Heart left ventricle (tissue), 16 donors: ENCODE measurements at regions not wholly inside any gene's neighbourhood (a gene's known extent, or its start where the extent isn't known, plus 50 kb on each side); places are given as distances from the start of the nearest gene placed in this dataset.

ENCODE experiments used
- ATAC-seq, 4 donors: fragments of 200-7000 bp; cut with Tn5 transposase; one replicate each; pipeline ENCODE4 v1.9.1; 2020 to 2022; ENCODE audit warnings: moderate library complexity in 4 of 4, mild to moderate bottlenecking in 3 of 4, moderate number of reproducible peaks in 1 of 4
- DNase-seq, 5 donors: peaks; one replicate each; pipeline ENCODE4 v3.0.0-alpha.2; 2020
- H3K27ac ChIP-seq, 12 donors: fragments of 200-600 bp; sonication (generic) in 4 of 12; one replicate each; pipeline versions ENCODE4 v1.5.0 to v1.8.0; 2016 to 2022; ENCODE audit warnings: mild to moderate bottlenecking in 2 of 12
- H3K27me3 ChIP-seq, 9 donors: fragments of 200-600 bp; sonication (generic) in 2 of 9; one replicate each; pipeline versions ENCODE4 v1.5.1 to v1.8.0; 2016 to 2022; ENCODE audit warnings: mild to moderate bottlenecking in 3 of 9
- H3K36me3 ChIP-seq, 9 donors: fragments of 200-600 bp; sonication (generic) in 2 of 9; one replicate each; pipeline versions ENCODE4 v1.5.0 to v1.8.0; 2018 to 2022; ENCODE audit warnings: mild to moderate bottlenecking in 2 of 9
- H3K4me1 ChIP-seq, 12 donors: fragments of 200-600 bp; sonication (generic) in 4 of 12; one replicate each; pipeline versions ENCODE4 v1.5.0 to v1.8.0; 2016 to 2022; ENCODE audit warnings: mild to moderate bottlenecking in 3 of 12
- H3K4me3 ChIP-seq, 12 donors: fragments of 200-600 bp; sonication (generic) in 4 of 12; one replicate each; pipeline versions ENCODE4 v1.5.0 to v1.8.0; 2017 to 2022; ENCODE audit warnings: mild to moderate bottlenecking in 9 of 12, moderate library complexity in 4 of 12
- H3K9me3 ChIP-seq, 12 donors: fragments of 200-600 bp; sonication (generic) in 4 of 12; one replicate each; pipeline versions ENCODE4 v1.5.0 to v1.8.0; 2016 to 2022; ENCODE audit warnings: mild to moderate bottlenecking in 1 of 12
- POLR2A ChIP-seq, 2 donors: fragments of 450-650 bp; IDR thresholded peaks; one replicate each; pipeline ENCODE4 v1.6.1; 2017; ENCODE audit warnings: antibody characterized with exemption in 2 of 2, mild to moderate bottlenecking in 2 of 2, moderate library complexity in 2 of 2
- WGBS, 4 donors: extraction: QIAGEN DNeasy Blood & Tissue Kit in 2 of 4; methylation state at CpG; one replicate each; pipeline versions ENCODE4 v1.1.5 to v1.1.7; 2013 to 2018; 5-methylcytosine and 5-hydroxymethylcytosine counted together
- intact Hi-C, 10 donors: fragments of 100-400 bp; cut with DNase I; formaldehyde crosslinking; loops; one replicate each; pipeline versions ENCODE4 v1.11.1 to v1.14.2; 2022
- TF ChIP-seq, protein P1 (sequence below), 12 donors: fragments of 200-600 bp; sonication (generic) in 4 of 12; IDR thresholded peaks; one replicate each; pipeline versions ENCODE4 v1.5.0 to v1.8.0; 2018 to 2022; ENCODE audit warnings: antibody characterized with exemption in 12 of 12, mild to moderate bottlenecking in 5 of 12
- donor health status: ischemic (EF 13 %, LVEDD 7.1; RV severe dilation, severe dysfunction).
- donor health status: healthy with polysubstance abuse.
- donor health status: DM: no; HTN: yes; CAD: no.
- donor health status: DM: no; HTN: no; CAD: no.
- donor health status: ischemic (EF 25% LVEDD 6.9; RV normal size, moderate dysfunction).
- donor health status: ischemic (EF 25% LVEDD 5.7; RV mildly dilated, moderate dysfunction).
- donor health status: healthy.
- donor health status: DM: yes; HTN: yes; CAD: no.
- donor health status: ischemic (EF 35%, LVEDD 5.7; RV mildly dilated, moderate dysfunction).
- donor health status: nonischemic (EF 11% LVEDD 7.7; RV severe dilation, severe dysfunction).
- donor health status: DM: yes; HTN: yes; CAD: no.
- donor health status: PGD.
- donor health status: ischemic (EF 29% LVEDD 5.4; RV normal size, mild dysfunction).
- donor health status: nonischemic (EF 23%, LVEDD 6.1; RV moderate dilation, normal function).

DNA sequence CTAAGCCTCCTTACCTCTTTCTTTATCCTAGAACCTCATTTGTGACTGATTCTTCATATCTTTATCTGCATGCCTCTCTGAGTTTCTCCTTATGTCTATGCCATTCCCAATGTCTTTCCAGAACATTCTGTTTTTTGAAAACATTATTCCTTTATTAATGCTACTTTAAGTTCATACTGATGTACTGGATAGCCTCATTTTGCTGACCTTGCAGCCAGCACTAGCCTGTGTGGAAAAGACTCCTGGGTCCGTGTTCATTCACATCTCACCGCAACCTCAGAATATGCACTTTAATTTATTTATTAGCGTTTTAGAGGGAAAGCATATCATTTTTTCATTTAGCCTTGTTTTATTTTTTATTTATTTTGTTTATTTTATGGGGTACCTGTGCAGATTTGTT, 208.1 kb upstream of the NPVF start:
- intact Hi-C loops, result no loop called here
- H3K27me3 ChIP-seq, result peaks cover 0 to 4% (median 0%) of the 10 kb centered on the region in 9 donors
- ATAC-seq (no peak), DNase-seq (no peak)
- WGBS, 4 donors, result 91 to 93% (median 92%) methylated on average over 3 of the region's 3 CpGs
- no peak overlapping the region for H3K4me3 ChIP-seq
- H3K4me1 ChIP-seq, result no peaks in the 10 kb centered on the region
- peaks cover 0 to 26% (median 7%) of the 10 kb centered on the region in 12 donors for H3K9me3 ChIP-seq
- no peak overlapping the region for H3K27ac ChIP-seq
- no peak for TF ChIP-seq POLR2A (IDR thresholded peaks at IDR 0.05)
- TF ChIP-seq, protein P1, sequence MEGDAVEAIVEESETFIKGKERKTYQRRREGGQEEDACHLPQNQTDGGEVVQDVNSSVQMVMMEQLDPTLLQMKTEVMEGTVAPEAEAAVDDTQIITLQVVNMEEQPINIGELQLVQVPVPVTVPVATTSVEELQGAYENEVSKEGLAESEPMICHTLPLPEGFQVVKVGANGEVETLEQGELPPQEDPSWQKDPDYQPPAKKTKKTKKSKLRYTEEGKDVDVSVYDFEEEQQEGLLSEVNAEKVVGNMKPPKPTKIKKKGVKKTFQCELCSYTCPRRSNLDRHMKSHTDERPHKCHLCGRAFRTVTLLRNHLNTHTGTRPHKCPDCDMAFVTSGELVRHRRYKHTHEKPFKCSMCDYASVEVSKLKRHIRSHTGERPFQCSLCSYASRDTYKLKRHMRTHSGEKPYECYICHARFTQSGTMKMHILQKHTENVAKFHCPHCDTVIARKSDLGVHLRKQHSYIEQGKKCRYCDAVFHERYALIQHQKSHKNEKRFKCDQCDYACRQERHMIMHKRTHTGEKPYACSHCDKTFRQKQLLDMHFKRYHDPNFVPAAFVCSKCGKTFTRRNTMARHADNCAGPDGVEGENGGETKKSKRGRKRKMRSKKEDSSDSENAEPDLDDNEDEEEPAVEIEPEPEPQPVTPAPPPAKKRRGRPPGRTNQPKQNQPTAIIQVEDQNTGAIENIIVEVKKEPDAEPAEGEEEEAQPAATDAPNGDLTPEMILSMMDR (IDR thresholded peaks at IDR 0.05), result no peak
- no peaks in the 10 kb centered on the region for H3K36me3 ChIP-seq

DNA sequence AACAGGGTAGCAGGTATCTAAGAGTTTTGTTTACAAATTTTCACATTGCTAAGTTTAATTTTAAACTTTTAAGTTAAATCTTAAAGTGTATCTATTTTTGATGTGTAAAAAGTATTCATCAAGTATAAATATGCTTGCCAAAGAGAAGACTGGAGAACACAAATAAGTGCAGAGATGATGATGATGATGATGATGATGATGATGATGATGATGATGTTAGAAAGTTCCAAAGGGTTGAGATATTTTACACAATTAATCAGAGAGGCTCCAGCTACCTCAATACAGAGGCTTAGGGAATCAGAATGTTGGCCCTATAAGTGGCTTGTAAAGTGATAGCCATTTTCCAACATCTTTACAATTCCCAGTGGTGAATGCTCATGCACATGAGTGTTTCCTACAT, 209.0 kb upstream of the NPVF start:
- H3K9me3 ChIP-seq, result peaks cover 0 to 35% (median 15%) of the 10 kb centered on the region in 12 donors
- intact Hi-C loops, result no loop called here
- no peak for ATAC-seq
- H3K36me3 ChIP-seq, result no peaks in the 10 kb centered on the region
- H3K4me3 ChIP-seq, result no peak overlapping the region
- TF ChIP-seq POLR2A (IDR thresholded peaks at IDR 0.05), result no peak
- TF ChIP-seq, protein P1 (IDR thresholded peaks at IDR 0.05), result no peak
- H3K27ac ChIP-seq, result no peak overlapping the region
- no peak for DNase-seq
- peaks cover 0 to 4% (median 0%) of the 10 kb centered on the region in 9 donors for H3K27me3 ChIP-seq
- H3K4me1 ChIP-seq, result no peaks in the 10 kb centered on the region

DNA sequence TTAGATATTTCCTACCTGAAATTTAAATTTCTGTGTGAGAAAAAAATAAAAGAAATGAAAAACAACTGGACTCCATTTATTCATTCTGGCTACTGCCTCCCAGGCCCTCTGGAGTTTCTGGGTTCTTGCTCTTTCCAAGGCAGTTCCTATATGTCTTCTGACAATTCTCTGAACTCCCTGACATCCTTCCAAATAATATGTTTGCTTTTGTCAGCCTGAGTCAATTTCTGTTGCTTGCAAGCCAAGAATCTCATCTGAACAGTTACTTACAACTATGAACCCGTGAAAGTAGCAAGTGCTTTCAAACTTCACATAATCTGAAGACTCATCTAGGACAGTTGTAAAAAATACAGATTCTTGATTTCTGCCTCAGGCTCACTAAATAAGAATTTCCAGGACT, 216.7 kb upstream of the NPVF start:
- TF ChIP-seq, protein P1 (IDR thresholded peaks at IDR 0.05), result no peak
- TF ChIP-seq POLR2A (IDR thresholded peaks at IDR 0.05), result no peak
- Histone ChIP-seq H3K27me3 (no peaks in the 10 kb centered on the region), H3K36me3 (no peaks in the 10 kb centered on the region), H3K9me3 (peaks cover 0 to 40% (median 16%) of the 10 kb centered on the region in 12 donors), H3K27ac (no peak overlapping the region), H3K4me1 (peaks cover 0 to 4% (median 0%) of the 10 kb centered on the region in 12 donors), H3K4me3 (no peak overlapping the region)
- ATAC-seq (no peak), DNase-seq (no peak)
- intact Hi-C loops, result no loop called here
- 62 to 72% (median 67%) methylated on average over 1 of the region's 1 CpG for WGBS, 4 donors

DNA sequence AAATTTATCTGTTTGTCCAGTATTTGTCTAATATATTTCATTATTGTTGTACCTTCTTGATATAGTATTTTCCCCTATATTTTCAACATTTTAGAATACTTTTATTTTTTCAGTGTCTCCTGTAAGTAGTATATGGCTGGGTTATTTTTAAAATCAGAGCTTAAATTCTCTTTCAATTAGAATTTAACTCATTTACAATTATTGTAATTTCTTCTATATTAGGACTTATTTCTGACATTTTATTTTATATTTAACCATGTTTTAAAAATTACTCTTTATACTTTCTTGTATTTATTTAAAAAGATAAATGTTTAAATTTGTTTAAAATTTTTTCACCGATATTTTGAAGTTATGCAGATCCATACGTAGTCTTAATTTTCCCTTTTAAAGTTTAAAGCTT, 220.0 kb upstream of the NPVF start:
- 92 to 98% (median 96%) methylated on average over 2 of the region's 2 CpGs for WGBS, 4 donors
- ATAC-seq (no peak), DNase-seq (no peak)
- H3K27me3 ChIP-seq, result no peaks in the 10 kb centered on the region
- no peaks in the 10 kb centered on the region for H3K36me3 ChIP-seq
- TF ChIP-seq POLR2A (IDR thresholded peaks at IDR 0.05), result no peak
- TF ChIP-seq, protein P1 (IDR thresholded peaks at IDR 0.05), result no peak
- intact Hi-C loops, result no loop called here
- no peak overlapping the region for H3K27ac ChIP-seq
- H3K9me3 ChIP-seq, result peaks cover 0 to 12% (median 0%) of the 10 kb centered on the region in 12 donors
- peaks cover 0 to 4% (median 0%) of the 10 kb centered on the region in 12 donors for H3K4me1 ChIP-seq
- H3K4me3 ChIP-seq, result no peak overlapping the region
